SK-N-SH treated with all-trans-retinoic acid at 6 μM for 48 hours (cell line): ENCODE measurements at regions not wholly inside any gene's neighbourhood (a gene's known extent, or its start where the extent isn't known, plus 50 kb on each side); places are given as distances from the start of the nearest gene placed in this dataset.

ENCODE experiments used
- ATAC-seq: fragments of 200-7000 bp; cut with Tn5 transposase; 3 replicates; pipeline ENCODE4 v1.9.1; 2020; ENCODE audit warnings: mild to moderate bottlenecking, moderate library complexity
- ARNTL ChIP-seq: fragments of 450-650 bp; formaldehyde crosslinking; IDR thresholded peaks from 2 replicates; pipeline ENCODE4 v1.5.0; 2020; ENCODE audit warnings: low read depth, mild to moderate bottlenecking, moderate library complexity, borderline replicate concordance
- BACH2 ChIP-seq: fragments of 250-450 bp; sonication (Bioruptor Pico); IDR thresholded peaks from 2 replicates; pipeline ENCODE4 v1.9.0; 2021; ENCODE audit warnings: mild to moderate bottlenecking, borderline replicate concordance
- CSDC2 ChIP-seq: fragments of 250-450 bp; sonication (Bioruptor Pico); IDR thresholded peaks from 2 replicates; pipeline ENCODE4 v1.5.0; 2020; ENCODE audit warnings: mild to moderate bottlenecking, moderate library complexity
- GLIS3 ChIP-seq: fragments of 250-450 bp; sonication (Bioruptor Pico); IDR thresholded peaks from 2 replicates; pipeline ENCODE4 v1.5.0; 2020; ENCODE audit warnings: mild to moderate bottlenecking, moderate library complexity
- ISL1 ChIP-seq: fragments of 250-450 bp; sonication (Bioruptor Pico); IDR thresholded peaks from 2 replicates; pipeline ENCODE4 v2.1.2; 2022; ENCODE audit warnings: mild to moderate bottlenecking, moderate library complexity
- OSR1 ChIP-seq: fragments of 250-450 bp; sonication (Bioruptor Pico); IDR thresholded peaks from 2 replicates; pipeline ENCODE4 v1.8.0; 2022; ENCODE audit warnings: moderate library complexity, mild to moderate bottlenecking, inconsistent platforms
- PPARA ChIP-seq: fragments of 250-450 bp; sonication (Bioruptor Pico); IDR thresholded peaks from 2 replicates; pipeline ENCODE4 v1.5.0; 2020; ENCODE audit warnings: mild to moderate bottlenecking, borderline replicate concordance
- RARB ChIP-seq: fragments of 250-450 bp; sonication (Bioruptor Pico); IDR thresholded peaks from 2 replicates; pipeline ENCODE4 v1.8.0; 2021; ENCODE audit warnings: mild to moderate bottlenecking, moderate library complexity
- TCF4 ChIP-seq: fragments of 250-450 bp; sonication (Bioruptor Pico); IDR thresholded peaks from 2 replicates; pipeline ENCODE4 v1.8.0; 2021; ENCODE audit warnings: mild to moderate bottlenecking, moderate library complexity, borderline replicate concordance
- ZC3H10 ChIP-seq: fragments of 250-450 bp; sonication (Bioruptor Pico); IDR thresholded peaks from 2 replicates; pipeline ENCODE4 v1.5.1; 2021; ENCODE audit warnings: mild to moderate bottlenecking, moderate library complexity
- ZNF565 ChIP-seq: fragments of 450-650 bp; formaldehyde crosslinking; conservative IDR thresholded peaks from 2 replicates; pipeline ENCODE4 v1.5.0; 2020; ENCODE audit warnings: low read depth, mild to moderate bottlenecking, moderate library complexity
- ZNF8 ChIP-seq: fragments of 450-650 bp; formaldehyde crosslinking; IDR thresholded peaks from 2 replicates; pipeline ENCODE4 v1.5.0; 2020; ENCODE audit warnings: mild to moderate bottlenecking, moderate library complexity
- TF ChIP-seq, protein P1 (sequence below): fragments of 250-450 bp; sonication (Bioruptor Pico); IDR thresholded peaks from 2 replicates; pipeline ENCODE4 v1.5.0; 2020; ENCODE audit warnings: mild to moderate bottlenecking, moderate library complexity
- TF ChIP-seq, protein P2 (sequence below): fragments of 250-450 bp; sonication (Bioruptor Pico); IDR thresholded peaks from 2 replicates; pipeline ENCODE4 v1.8.0; 2021; ENCODE audit warnings: low read depth, mild to moderate bottlenecking, moderate library complexity, borderline replicate concordance
- TF ChIP-seq, protein P3 (sequence below): fragments of 250-450 bp; sonication (Bioruptor Pico); IDR thresholded peaks from 2 replicates; pipeline ENCODE4 v1.8.0; 2020; ENCODE audit warnings: mild to moderate bottlenecking, moderate library complexity, borderline replicate concordance

DNA sequence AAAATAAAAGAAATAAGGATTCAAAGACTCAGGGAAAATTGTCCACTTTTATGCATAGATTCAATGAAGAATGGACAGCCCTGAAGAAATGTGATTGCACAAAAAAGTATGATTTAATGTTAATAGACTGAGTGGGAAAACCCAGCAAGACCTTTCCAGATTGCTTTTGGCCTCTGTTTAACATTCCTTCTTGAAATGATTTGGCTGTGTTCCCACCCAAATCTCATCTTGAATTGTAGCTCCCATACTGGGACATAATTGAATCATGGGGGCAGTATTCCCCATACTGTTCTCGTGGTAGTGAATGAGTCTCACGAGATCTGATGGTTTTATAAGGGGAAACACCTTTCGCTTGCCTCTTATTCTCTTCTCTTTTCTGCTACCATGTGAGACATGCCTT, 1316.9 kb upstream of the SEL1L start:
- TF ChIP-seq, protein P1, sequence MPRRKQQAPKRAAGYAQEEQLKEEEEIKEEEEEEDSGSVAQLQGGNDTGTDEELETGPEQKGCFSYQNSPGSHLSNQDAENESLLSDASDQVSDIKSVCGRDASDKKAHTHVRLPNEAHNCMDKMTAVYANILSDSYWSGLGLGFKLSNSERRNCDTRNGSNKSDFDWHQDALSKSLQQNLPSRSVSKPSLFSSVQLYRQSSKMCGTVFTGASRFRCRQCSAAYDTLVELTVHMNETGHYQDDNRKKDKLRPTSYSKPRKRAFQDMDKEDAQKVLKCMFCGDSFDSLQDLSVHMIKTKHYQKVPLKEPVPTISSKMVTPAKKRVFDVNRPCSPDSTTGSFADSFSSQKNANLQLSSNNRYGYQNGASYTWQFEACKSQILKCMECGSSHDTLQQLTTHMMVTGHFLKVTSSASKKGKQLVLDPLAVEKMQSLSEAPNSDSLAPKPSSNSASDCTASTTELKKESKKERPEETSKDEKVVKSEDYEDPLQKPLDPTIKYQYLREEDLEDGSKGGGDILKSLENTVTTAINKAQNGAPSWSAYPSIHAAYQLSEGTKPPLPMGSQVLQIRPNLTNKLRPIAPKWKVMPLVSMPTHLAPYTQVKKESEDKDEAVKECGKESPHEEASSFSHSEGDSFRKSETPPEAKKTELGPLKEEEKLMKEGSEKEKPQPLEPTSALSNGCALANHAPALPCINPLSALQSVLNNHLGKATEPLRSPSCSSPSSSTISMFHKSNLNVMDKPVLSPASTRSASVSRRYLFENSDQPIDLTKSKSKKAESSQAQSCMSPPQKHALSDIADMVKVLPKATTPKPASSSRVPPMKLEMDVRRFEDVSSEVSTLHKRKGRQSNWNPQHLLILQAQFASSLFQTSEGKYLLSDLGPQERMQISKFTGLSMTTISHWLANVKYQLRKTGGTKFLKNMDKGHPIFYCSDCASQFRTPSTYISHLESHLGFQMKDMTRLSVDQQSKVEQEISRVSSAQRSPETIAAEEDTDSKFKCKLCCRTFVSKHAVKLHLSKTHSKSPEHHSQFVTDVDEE (CRISPR knock-in tag): no peak
- TF ChIP-seq CSDC2 (CRISPR knock-in tag) (no peak), ISL1 (CRISPR knock-in tag) (peak; percentile 24; the same call in 1 of the 2 replicates), ZNF8 (CRISPR knock-in tag) (no peak)
- no peak for ATAC-seq

DNA sequence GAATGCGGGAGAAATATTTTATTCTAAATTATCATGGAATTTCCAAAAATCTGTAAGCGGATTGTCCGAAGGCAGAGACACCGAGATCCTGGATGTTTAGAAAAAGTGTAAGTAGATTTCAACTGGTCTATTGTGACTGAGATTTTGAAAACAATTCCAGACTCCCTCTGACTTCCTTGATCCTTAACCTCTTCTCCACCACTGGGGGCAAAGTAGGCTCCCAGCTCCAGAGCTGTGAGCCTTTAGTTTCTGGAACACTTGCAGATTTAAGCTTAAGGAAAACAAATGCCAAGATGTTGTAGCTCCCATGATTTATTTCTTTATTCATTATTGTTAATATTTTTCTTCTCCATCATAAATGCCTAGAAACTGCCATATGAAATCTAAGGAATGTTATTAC, 1320.5 kb upstream of the SEL1L start:
- ATAC-seq: no peak
- TF ChIP-seq RARB (CRISPR knock-in tag): no peak
- TF ChIP-seq OSR1 (CRISPR knock-in tag): no peak
- TF ChIP-seq ZNF8 (CRISPR knock-in tag): no peak
- TF ChIP-seq, protein P2, sequence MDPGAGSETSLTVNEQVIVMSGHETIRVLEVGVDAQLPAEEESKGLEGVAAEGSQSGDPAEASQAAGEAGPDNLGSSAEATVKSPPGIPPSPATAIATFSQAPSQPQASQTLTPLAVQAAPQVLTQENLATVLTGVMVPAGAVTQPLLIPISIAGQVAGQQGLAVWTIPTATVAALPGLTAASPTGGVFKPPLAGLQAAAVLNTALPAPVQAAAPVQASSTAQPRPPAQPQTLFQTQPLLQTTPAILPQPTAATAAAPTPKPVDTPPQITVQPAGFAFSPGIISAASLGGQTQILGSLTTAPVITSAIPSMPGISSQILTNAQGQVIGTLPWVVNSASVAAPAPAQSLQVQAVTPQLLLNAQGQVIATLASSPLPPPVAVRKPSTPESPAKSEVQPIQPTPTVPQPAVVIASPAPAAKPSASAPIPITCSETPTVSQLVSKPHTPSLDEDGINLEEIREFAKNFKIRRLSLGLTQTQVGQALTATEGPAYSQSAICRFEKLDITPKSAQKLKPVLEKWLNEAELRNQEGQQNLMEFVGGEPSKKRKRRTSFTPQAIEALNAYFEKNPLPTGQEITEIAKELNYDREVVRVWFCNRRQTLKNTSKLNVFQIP (CRISPR knock-in tag): no peak
- TF ChIP-seq GLIS3 (CRISPR knock-in tag): no peak
- no peak for TF ChIP-seq PPARA (CRISPR knock-in tag)
- TF ChIP-seq BACH2 (CRISPR knock-in tag): no peak
- TF ChIP-seq, protein P1 (CRISPR knock-in tag): no peak
- TF ChIP-seq TCF4: no peak
- no peak for TF ChIP-seq ZC3H10
- TF ChIP-seq, protein P3, sequence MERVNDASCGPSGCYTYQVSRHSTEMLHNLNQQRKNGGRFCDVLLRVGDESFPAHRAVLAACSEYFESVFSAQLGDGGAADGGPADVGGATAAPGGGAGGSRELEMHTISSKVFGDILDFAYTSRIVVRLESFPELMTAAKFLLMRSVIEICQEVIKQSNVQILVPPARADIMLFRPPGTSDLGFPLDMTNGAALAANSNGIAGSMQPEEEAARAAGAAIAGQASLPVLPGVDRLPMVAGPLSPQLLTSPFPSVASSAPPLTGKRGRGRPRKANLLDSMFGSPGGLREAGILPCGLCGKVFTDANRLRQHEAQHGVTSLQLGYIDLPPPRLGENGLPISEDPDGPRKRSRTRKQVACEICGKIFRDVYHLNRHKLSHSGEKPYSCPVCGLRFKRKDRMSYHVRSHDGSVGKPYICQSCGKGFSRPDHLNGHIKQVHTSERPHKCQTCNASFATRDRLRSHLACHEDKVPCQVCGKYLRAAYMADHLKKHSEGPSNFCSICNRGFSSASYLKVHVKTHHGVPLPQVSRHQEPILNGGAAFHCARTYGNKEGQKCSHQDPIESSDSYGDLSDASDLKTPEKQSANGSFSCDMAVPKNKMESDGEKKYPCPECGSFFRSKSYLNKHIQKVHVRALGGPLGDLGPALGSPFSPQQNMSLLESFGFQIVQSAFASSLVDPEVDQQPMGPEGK (CRISPR knock-in tag): no peak
- no peak for TF ChIP-seq ZNF565 (CRISPR knock-in tag)

DNA sequence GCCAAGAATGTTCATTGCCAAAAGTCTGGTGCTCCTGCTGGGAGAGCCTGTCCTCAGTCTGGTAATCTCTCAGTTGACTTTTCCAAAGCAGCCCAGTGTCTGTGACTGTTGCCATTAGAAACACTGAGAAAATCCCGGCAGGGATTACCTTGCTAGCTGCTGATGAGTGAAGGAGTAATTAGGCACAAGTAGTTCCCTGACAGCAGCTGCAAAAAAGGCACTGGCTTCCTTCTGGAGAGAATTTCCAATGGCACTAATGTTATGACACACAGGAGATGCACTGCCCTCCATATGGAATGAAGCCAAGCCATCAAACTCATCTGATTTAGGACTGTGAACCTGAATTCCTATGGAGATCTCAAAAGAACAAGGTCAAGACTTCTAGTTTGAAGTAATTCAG, 1321.2 kb upstream of the SEL1L start:
- TF ChIP-seq ZNF565 (CRISPR knock-in tag) (no peak), RARB (CRISPR knock-in tag) (no peak), ZC3H10 (no peak), ARNTL (CRISPR knock-in tag) (no peak), OSR1 (CRISPR knock-in tag) (no peak)
- TF ChIP-seq, protein P1 (CRISPR knock-in tag): no peak
- ATAC-seq: no peak
